ENCODE measurements at regions not wholly inside any gene's neighbourhood (a gene's known extent, or its start where the extent isn't known, plus 50 kb on each side); places are given as distances from the start of the nearest gene placed in this dataset.
A peak's percentile ranks its signal among the peaks of the same experiment; 100 is the strongest.
"Not testable (repeated sequence)": the region's sequence is repeated elsewhere in the genome, so short reads cannot be mapped to it uniquely, and the experiment has no call there.

GRCh38 chr17:18546514-18547398 is 70.2 kb downstream of the LGALS9C start:
- CTCF ChIA-PET; POLR2A ChIA-PET; H3K4me1 ChIP-seq (ENCODE audit: control insufficient read depth, insufficient read depth, low read length); H3K9me3 ChIP-seq (ENCODE audit: control insufficient read depth, insufficient read depth, low read depth, low read length); H3K36me3 ChIP-seq (ENCODE audit: control insufficient read depth in 2 of 2, insufficient read depth in 1 of 2, low read length in 2 of 2); H3K27ac ChIP-seq (ENCODE audit: extremely low read depth, low read depth, low read length); H3K4me3 ChIP-seq (ENCODE audit: low read depth, low read length): not testable (repeated sequence)

DNA sequence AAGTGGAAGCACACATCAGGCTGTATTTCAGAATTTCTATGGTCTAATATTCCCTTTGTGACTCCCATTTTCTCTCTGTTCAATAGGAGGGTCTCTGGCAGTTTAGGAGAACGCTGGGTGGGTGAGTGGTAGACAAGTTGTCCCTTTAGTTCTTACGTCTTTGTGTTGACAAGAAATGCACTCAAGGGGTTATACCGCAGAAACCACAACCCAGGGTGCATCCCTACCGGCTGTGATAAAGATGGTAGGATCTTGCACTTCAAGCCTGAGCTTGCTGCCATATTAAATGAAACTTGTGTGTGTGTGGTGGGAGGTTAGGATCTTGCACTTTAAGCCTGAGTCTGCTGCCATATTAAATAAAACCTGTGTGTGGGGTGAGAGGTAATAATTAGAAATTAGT is 80.5 kb downstream of the LGALS9C start:
- H3K4me3 ChIP-seq (ENCODE audit: low read depth, low read length); CTCF ChIA-PET; H3K36me3 ChIP-seq (ENCODE audit: control insufficient read depth in 2 of 2, insufficient read depth in 1 of 2, low read length in 2 of 2); H3K9me3 ChIP-seq (ENCODE audit: control insufficient read depth, insufficient read depth, low read depth, low read length); POLR2A ChIA-PET; H3K4me1 ChIP-seq (ENCODE audit: control insufficient read depth, insufficient read depth, low read length); H3K27ac ChIP-seq (ENCODE audit: extremely low read depth, low read depth, low read length): not testable (repeated sequence)

- POLR2A ChIA-PET; H3K4me1 ChIP-seq (ENCODE audit: control insufficient read depth, insufficient read depth, low read length); H3K4me3 ChIP-seq (ENCODE audit: low read depth, low read length); H3K36me3 ChIP-seq (ENCODE audit: control insufficient read depth in 2 of 2, insufficient read depth in 1 of 2, low read length in 2 of 2); H3K9me3 ChIP-seq (ENCODE audit: control insufficient read depth, insufficient read depth, low read depth, low read length); CTCF ChIA-PET; H3K27ac ChIP-seq (ENCODE audit: extremely low read depth, low read depth, low read length): not testable (repeated sequence)
- TF ChIP-seq GLIS1 (tag by site-specific recombination; IDR thresholded peaks at IDR 0.05) (peak; percentile 29), ZIC2 (tag by site-specific recombination; IDR thresholded peaks at IDR 0.05) (0 out of 2 replicates have a peak, but pooled peaks have one; percentile 8)
Observed at GRCh38 chr17:18563381-18564098, 80.7 kb downstream of the TBC1D28 start.

DNA sequence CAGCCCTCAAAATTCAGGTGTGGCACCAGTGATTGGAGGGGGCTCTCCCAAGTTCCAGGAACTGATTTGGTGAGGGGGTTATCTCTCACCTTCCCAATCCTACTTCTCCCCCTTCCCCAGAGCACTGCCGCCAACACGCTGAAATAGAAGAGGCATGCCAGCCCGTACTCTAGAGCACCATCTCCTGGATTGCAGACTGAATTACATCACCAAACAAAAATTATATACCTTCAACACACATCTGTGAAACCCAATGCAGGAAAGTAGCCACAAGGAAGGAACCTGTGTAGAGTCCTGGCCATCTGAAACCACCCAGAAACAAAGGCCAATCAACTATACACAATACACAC is 80.1 kb downstream of the TBC1D28 start:
- H3K4me1 ChIP-seq (ENCODE audit: control insufficient read depth, insufficient read depth, low read length); H3K27ac ChIP-seq (ENCODE audit: extremely low read depth, low read depth, low read length); H3K9me3 ChIP-seq (ENCODE audit: control insufficient read depth, insufficient read depth, low read depth, low read length); CTCF ChIA-PET; H3K4me3 ChIP-seq (ENCODE audit: low read depth, low read length); POLR2A ChIA-PET; H3K36me3 ChIP-seq (ENCODE audit: control insufficient read depth in 2 of 2, insufficient read depth in 1 of 2, low read length in 2 of 2): not testable (repeated sequence)
- TF ChIP-seq ZNF654 (tag by site-specific recombination; IDR thresholded peaks at IDR 0.05; ENCODE audit: low read depth): peak; percentile 61
- peak; percentile 62; the same call in 1 of the 2 replicates for TF ChIP-seq ATF2 (tag by site-specific recombination; IDR thresholded peaks at IDR 0.05; ENCODE audit: low read depth)

GRCh38 chr17:18568108-18568995 is 75.8 kb downstream of the TBC1D28 start:
- H3K9me3 ChIP-seq (ENCODE audit: control insufficient read depth, insufficient read depth, low read depth, low read length); POLR2A ChIA-PET; H3K36me3 ChIP-seq (ENCODE audit: control insufficient read depth in 2 of 2, insufficient read depth in 1 of 2, low read length in 2 of 2); H3K27ac ChIP-seq (ENCODE audit: extremely low read depth, low read depth, low read length); H3K4me3 ChIP-seq (ENCODE audit: low read depth, low read length); CTCF ChIA-PET; H3K4me1 ChIP-seq (ENCODE audit: control insufficient read depth, insufficient read depth, low read length): not testable (repeated sequence)

GRCh38 chr17:18569489-18569913 is 74.7 kb downstream of the TBC1D28 start:
- TF ChIP-seq ZNF600 (tag by site-specific recombination; IDR thresholded peaks at IDR 0.05): peak; percentile 32; the same call in 1 of the 2 replicates
- TF ChIP-seq MYNN (tag by site-specific recombination; IDR thresholded peaks at IDR 0.05; ENCODE audit: borderline replicate concordance): peak; percentile 87; the same call in 1 of the 2 replicates
- peak; percentile 92 for TF ChIP-seq ZNF677 (tag by site-specific recombination; IDR thresholded peaks at IDR 0.05)
- 0 out of 2 replicates have a peak, but pooled peaks have one; percentile 19 for TF ChIP-seq ZNF335 (tag by site-specific recombination; conservative IDR thresholded peaks at IDR 0.05)
- TF ChIP-seq OSR2 (tag by site-specific recombination; IDR thresholded peaks at IDR 0.05): peak; percentile 41; the same call in 1 of the 2 replicates
- TF ChIP-seq ZNF366 (tag by site-specific recombination; conservative IDR thresholded peaks at IDR 0.05): peak; percentile 32; the same call in 1 of the 2 replicates
- peak; percentile 47 for TF ChIP-seq FEZF1 (tag by site-specific recombination; IDR thresholded peaks at IDR 0.05)
- H3K4me1 ChIP-seq (ENCODE audit: control insufficient read depth, insufficient read depth, low read length); H3K9me3 ChIP-seq (ENCODE audit: control insufficient read depth, insufficient read depth, low read depth, low read length); H3K36me3 ChIP-seq (ENCODE audit: control insufficient read depth in 2 of 2, insufficient read depth in 1 of 2, low read length in 2 of 2); CTCF ChIA-PET; POLR2A ChIA-PET; H3K27ac ChIP-seq (ENCODE audit: extremely low read depth, low read depth, low read length): not testable (repeated sequence)
- peak overlapping the region; percentile 20 for H3K4me3 ChIP-seq (ENCODE audit: low read depth, low read length)

DNA sequence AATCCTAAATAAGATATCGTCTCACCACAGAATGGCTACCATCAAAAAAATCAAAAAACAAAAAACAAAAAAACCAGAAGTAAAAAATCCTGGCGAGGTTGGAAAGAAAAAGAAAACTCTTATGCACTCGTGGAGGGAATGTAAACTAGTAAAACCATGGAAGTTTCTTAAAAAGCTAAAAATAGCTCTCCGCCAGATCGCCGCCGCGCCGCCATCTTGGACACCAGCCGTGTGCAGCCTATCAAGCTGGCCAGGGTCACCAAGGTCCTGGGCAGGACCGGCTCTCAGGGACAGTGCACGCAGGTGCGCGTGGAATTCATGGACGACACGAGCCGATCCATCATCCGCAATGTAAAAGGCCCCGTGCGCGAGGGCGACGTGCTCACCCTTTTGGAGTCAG is 71.7 kb downstream of the TBC1D28 start:
- POLR2A ChIA-PET; CTCF ChIA-PET; H3K27ac ChIP-seq (ENCODE audit: extremely low read depth, low read depth, low read length); H3K36me3 ChIP-seq (ENCODE audit: control insufficient read depth in 2 of 2, insufficient read depth in 1 of 2, low read length in 2 of 2); H3K4me1 ChIP-seq (ENCODE audit: control insufficient read depth, insufficient read depth, low read length); H3K9me3 ChIP-seq (ENCODE audit: control insufficient read depth, insufficient read depth, low read depth, low read length); H3K4me3 ChIP-seq (ENCODE audit: low read depth, low read length): not testable (repeated sequence)
